ENCODE measurements at regions not wholly inside any gene's neighbourhood (a gene's known extent, or its start where the extent isn't known, plus 50 kb on each side); places are given as distances from the start of the nearest gene placed in this dataset.

GRCh38 chr2:212939777-212940531 lies 211.5 kb downstream of the IKZF2 start:
- intact Hi-C loops (cut with DNase I; ENCODE audit: low total_unique reads) = no loop called here
- H3K27me3 ChIP-seq = no peaks in the 10 kb centered on the region
- WGBS, 2 donors (ENCODE audit: low coverage in 1 of 2) = 43 to 46% methylated on average over 6 to 8 of the region's 8 CpGs
- no peaks in the 10 kb centered on the region for H3K36me3 ChIP-seq
- peaks cover 0 to 16% (median 10%) of the 10 kb centered on the region in 4 donors for H3K4me1 ChIP-seq
- H3K4me3 ChIP-seq = no peak overlapping the region
- in situ Hi-C loops (cut with MboI; ENCODE audit: low pct_ligation_motif_present in 1 of 4, low pct_unique_long_range_greater_than_20kb in 1 of 4, low sequenced_read_pairs in 3 of 4) = loop anchor here in 1 of 4 donors (25.0 kb wide), 1 partner anchor 103 kb away; no protein-coding TSS in a partner anchor
- TF ChIP-seq CTCF (IDR thresholded peaks at IDR 0.05) (peak in 1 of 5 experiments; percentile 19), POLR2A (IDR thresholded peaks at IDR 0.05) (no peak), EP300 (IDR thresholded peaks at IDR 0.05; ENCODE audit: low read depth) (no peak), POLR2AphosphoS5 (IDR thresholded peaks at IDR 0.05) (peak in 2 of 3 donors; percentile 12 to 52)
- no peaks in the 10 kb centered on the region for H3K9me3 ChIP-seq
- peak; percentile 75 for DNase-seq
- H3K27ac ChIP-seq = peak overlapping the region; percentile 30 to 66 (median 56)

- Histone ChIP-seq H3K27me3 (no peaks in the 10 kb centered on the region), H3K9me3 (no peaks in the 10 kb centered on the region), H3K27ac (no peak overlapping the region), H3K4me1 (peaks cover 0 to 16% (median 10%) of the 10 kb centered on the region in 4 donors), H3K4me3 (no peak overlapping the region), H3K36me3 (no peaks in the 10 kb centered on the region)
- no peak for TF ChIP-seq POLR2AphosphoS5 (IDR thresholded peaks at IDR 0.05)
- TF ChIP-seq EP300 (IDR thresholded peaks at IDR 0.05; ENCODE audit: low read depth) = no peak
- TF ChIP-seq POLR2A (IDR thresholded peaks at IDR 0.05) = no peak
- TF ChIP-seq CTCF (IDR thresholded peaks at IDR 0.05) = no peak
- in situ Hi-C loops (cut with MboI; ENCODE audit: low pct_ligation_motif_present in 1 of 4, low pct_unique_long_range_greater_than_20kb in 1 of 4, low sequenced_read_pairs in 3 of 4) = loop anchor here in 1 of 4 donors (25.0 kb wide), 1 partner anchor 101 kb away; no protein-coding TSS in a partner anchor
- DNase-seq = no peak
- intact Hi-C loops (cut with DNase I; ENCODE audit: low total_unique reads) = no loop called here
- WGBS, 2 donors (ENCODE audit: low coverage in 1 of 2) = 79 to 93% methylated on average over 6 to 7 of the region's 7 CpGs
Observed at GRCh38 chr2:212938144-212938793, 213.1 kb downstream of the IKZF2 start.

- no peaks in the 10 kb centered on the region for H3K36me3 ChIP-seq
- 83 to 90% methylated on average over 6 to 8 of the region's 8 CpGs for WGBS, 2 donors (ENCODE audit: low coverage in 1 of 2)
- DNase-seq = no peak
- no peak for TF ChIP-seq POLR2AphosphoS5 (IDR thresholded peaks at IDR 0.05)
- no peak for TF ChIP-seq EP300 (IDR thresholded peaks at IDR 0.05; ENCODE audit: low read depth)
- TF ChIP-seq CTCF (IDR thresholded peaks at IDR 0.05) = no peak
- no peak for TF ChIP-seq POLR2A (IDR thresholded peaks at IDR 0.05)
- H3K27ac ChIP-seq = no peak overlapping the region
- H3K4me3 ChIP-seq = no peak overlapping the region
- H3K9me3 ChIP-seq = no peaks in the 10 kb centered on the region
- no peaks in the 10 kb centered on the region for H3K27me3 ChIP-seq
- peaks cover 0 to 13% (median 9%) of the 10 kb centered on the region in 4 donors for H3K4me1 ChIP-seq
- intact Hi-C loops (cut with DNase I; ENCODE audit: low total_unique reads) = no loop called here
- in situ Hi-C loops (cut with MboI; ENCODE audit: low pct_ligation_motif_present in 1 of 4, low pct_unique_long_range_greater_than_20kb in 1 of 4, low sequenced_read_pairs in 3 of 4) = loop anchor here in 1 of 4 donors (25.0 kb wide), 1 partner anchor 99 kb away; no protein-coding TSS in a partner anchor
Observed at GRCh38 chr2:212936572-212936971, 214.8 kb downstream of the IKZF2 start.

GRCh38 chr2:212935752-212936151 lies 215.7 kb downstream of the IKZF2 start:
- WGBS, 2 donors (ENCODE audit: low coverage in 1 of 2) = 66 to 89% methylated on average over 2 to 4 of the region's 4 CpGs
- TF ChIP-seq EP300 (IDR thresholded peaks at IDR 0.05; ENCODE audit: low read depth) = no peak
- TF ChIP-seq POLR2A (IDR thresholded peaks at IDR 0.05) = no peak
- TF ChIP-seq POLR2AphosphoS5 (IDR thresholded peaks at IDR 0.05) = no peak
- no peak for TF ChIP-seq CTCF (IDR thresholded peaks at IDR 0.05)
- H3K36me3 ChIP-seq = no peaks in the 10 kb centered on the region
- H3K27me3 ChIP-seq = no peaks in the 10 kb centered on the region
- H3K4me3 ChIP-seq = no peak overlapping the region
- in situ Hi-C loops (cut with MboI; ENCODE audit: low pct_ligation_motif_present in 1 of 4, low pct_unique_long_range_greater_than_20kb in 1 of 4, low sequenced_read_pairs in 3 of 4) (loop anchor here in 1 of 4 donors (25.0 kb wide), 1 partner anchor 98 kb away; no protein-coding TSS in a partner anchor), intact Hi-C loops (cut with DNase I; ENCODE audit: low total_unique reads) (no loop called here)
- no peaks in the 10 kb centered on the region for H3K9me3 ChIP-seq
- no peak for DNase-seq
- peaks cover 0 to 5% (median 3%) of the 10 kb centered on the region in 4 donors for H3K4me1 ChIP-seq
- H3K27ac ChIP-seq = no peak overlapping the region

Measured in transverse colon (tissue), 4 donors.